IMR-90 (cell line): ENCODE measurements at regions not wholly inside any gene's neighbourhood (a gene's known extent, or its start where the extent isn't known, plus 50 kb on each side); places are given as distances from the start of the nearest gene placed in this dataset.

Experiments
- ATAC-seq: fragments of 200-7000 bp; cut with Tn5 transposase; 2 replicates; pipeline ENCODE4 v1.9.1; 2020; ENCODE audit warnings: low read depth, mild to moderate bottlenecking, moderate library complexity
- BruUV-seq: library from RNA; stranded (reverse); fragments of 400-500 nt; replicated peaks from 2 replicates; lab custom pipeline; 2021; lab: Mats Ljungman, UMichigan
- CTCF ChIA-PET: fragments of 300-600 bp; formaldehyde crosslinking; extraction: SDS; loops from one replicate; lab custom pipeline; 2021; ENCODE audit warnings: antibody characterized with exemption; lab: Yijun Ruan, JAX
- POLR2A ChIA-PET: fragments of 300-600 bp; sonication (Branson Sonifier 250); formaldehyde crosslinking; loops from one replicate; lab custom pipeline; 2022; ENCODE audit warnings: antibody characterized with exemption; ENCODE audit not compliant: unreplicated experiment; lab: Charles Lee
- DNase-seq: peaks from one replicate; pipeline ENCODE4 v3.0.0; 2013
- H2AFZ ChIP-seq: replicated peaks from 2 replicates; pipeline ENCODE3; 2013; ENCODE audit warnings: low read length, mild to moderate bottlenecking; ENCODE audit not compliant: poor library complexity
- H2AK5ac ChIP-seq: 2 replicates; pipeline ENCODE4 v1.6.1; 2013; ENCODE audit warnings: low read depth, low read length, inconsistent platforms
- H2AK9ac ChIP-seq: replicated peaks from 2 replicates; pipeline ENCODE3; 2013; ENCODE audit warnings: mild to moderate bottlenecking, low read depth, low read length, moderate library complexity; ENCODE audit not compliant: poor library complexity
- H2BK120ac ChIP-seq: 2 replicates; pipeline ENCODE4 v1.6.1; 2013; ENCODE audit warnings: low read depth, low read length, inconsistent platforms
- H2BK15ac ChIP-seq: 3 replicates; pipeline ENCODE4 v1.6.1; 2013; ENCODE audit warnings: low read depth, low read length, inconsistent platforms
- H2BK20ac ChIP-seq: 2 replicates; pipeline ENCODE4 v1.6.1; 2013; ENCODE audit warnings: low read depth, mild to moderate bottlenecking, inconsistent platforms, low read length, moderate library complexity
- H2BK5ac ChIP-seq: 2 replicates; pipeline ENCODE4 v1.6.1; 2013; ENCODE audit warnings: mild to moderate bottlenecking, low read depth, low read length, inconsistent platforms; ENCODE audit not compliant: poor library complexity, severe bottlenecking
- H3K14ac ChIP-seq: replicated peaks from 2 replicates; pipeline ENCODE4 v1.6.1; 2013; ENCODE audit warnings: low read depth, low read length, inconsistent platforms
- H3K18ac ChIP-seq: 2 replicates; pipeline ENCODE4 v1.6.1; 2013; ENCODE audit warnings: low read depth, low read length, control low read depth
- H3K23ac ChIP-seq: 2 replicates; pipeline ENCODE4 v1.6.1; 2013; ENCODE audit warnings: low read depth, low read length, inconsistent platforms
- H3K27ac ChIP-seq: 2 replicates; pipeline ENCODE4 v1.5.1; 2013; ENCODE audit warnings: mild to moderate bottlenecking, control low read depth, low read length; ENCODE audit not compliant: insufficient read depth
- H3K27me3 ChIP-seq: 2 replicates; pipeline ENCODE4 v1.6.1; 2013; ENCODE audit warnings: low read length; ENCODE audit not compliant: control insufficient read depth, insufficient read depth
- H3K36me3 ChIP-seq: 2 replicates; pipeline ENCODE4 v1.6.1; 2013; ENCODE audit warnings: low read length, mixed read lengths; ENCODE audit not compliant: control insufficient read depth, insufficient read depth
- H3K4ac ChIP-seq: 2 replicates; pipeline ENCODE4 v1.6.1; 2013; ENCODE audit warnings: low read depth, low read length, inconsistent platforms
- H3K4me1 ChIP-seq: 2 replicates; pipeline ENCODE4 v1.6.1; 2013; ENCODE audit warnings: low read length, mixed read lengths; ENCODE audit not compliant: control insufficient read depth, insufficient read depth
- H3K4me2 ChIP-seq: 2 replicates; pipeline ENCODE4 v1.6.1; 2013; ENCODE audit warnings: low read depth, mild to moderate bottlenecking, control low read depth, low read length, moderate library complexity
- H3K4me3 ChIP-seq: 2 replicates; pipeline ENCODE4 v1.5.1; 2013; ENCODE audit warnings: low read depth, mild to moderate bottlenecking, control low read depth, low read length, moderate library complexity; ENCODE audit not compliant: insufficient read depth
- H3K56ac ChIP-seq: 2 replicates; pipeline ENCODE4 v1.6.1; 2013; ENCODE audit warnings: low read length, inconsistent platforms; ENCODE audit not compliant: insufficient read depth; ENCODE audit errors: extremely low read depth
- H3K79me1 ChIP-seq, 2 experiments: 2 replicates each; pipeline ENCODE4 v1.6.1; 2013; ENCODE audit warnings: low read length in 2 of 2, inconsistent platforms in 1 of 2, low read depth in 1 of 2
- H3K9ac ChIP-seq: 2 replicates; pipeline ENCODE4 v1.6.1; 2013; ENCODE audit warnings: low read depth, low read length, control low read depth
- H3K9me1 ChIP-seq: 2 replicates; pipeline ENCODE4 v1.6.1; 2013; ENCODE audit warnings: low read length, inconsistent platforms; ENCODE audit not compliant: insufficient read depth
- H3K9me3 ChIP-seq: 2 replicates; pipeline ENCODE4 v1.6.1; 2013; ENCODE audit warnings: low read length; ENCODE audit not compliant: control insufficient read depth, insufficient read depth
- H4K20me1 ChIP-seq: 2 replicates; pipeline ENCODE4 v1.6.1; 2013; ENCODE audit warnings: low read length, inconsistent platforms; ENCODE audit not compliant: insufficient read depth
- H4K5ac ChIP-seq: 2 replicates; pipeline ENCODE4 v1.6.1; 2013; ENCODE audit warnings: mild to moderate bottlenecking, low read depth, low read length, control low read depth
- H4K8ac ChIP-seq, 2 experiments: 2 replicates each; pipeline ENCODE4 v1.6.1; 2013; ENCODE audit warnings: low read depth in 2 of 2, low read length in 2 of 2, control low read depth in 1 of 2, inconsistent platforms in 1 of 2
- H4K91ac ChIP-seq: 2 replicates; pipeline ENCODE4 v1.6.1; 2013; ENCODE audit warnings: low read depth, low read length, inconsistent platforms; ENCODE audit not compliant: insufficient read depth
- BHLHE40 ChIP-seq: fragments of 150-350 bp; IDR thresholded peaks from 2 replicates; pipeline ENCODE4 v1.6.1; 2016; ENCODE audit warnings: mild to moderate bottlenecking, low read depth, low read length
- CEBPB ChIP-seq: IDR thresholded peaks from 2 replicates; pipeline ENCODE4 v1.6.1; 2012; ENCODE audit warnings: low read depth, low read length, improper control_type of control experiment
- CHD1 ChIP-seq: IDR thresholded peaks from 2 replicates; pipeline ENCODE4 v1.6.1; 2012; ENCODE audit warnings: low read depth, low read length, improper control_type of control experiment
- CTCF ChIP-seq: conservative IDR thresholded peaks from 2 replicates; pipeline ENCODE4 v1.5.1; 2012; ENCODE audit warnings: mild to moderate bottlenecking, low read depth, low read length, improper control_type of control experiment
- ELK1 ChIP-seq: fragments of 150-350 bp; IDR thresholded peaks from 2 replicates; pipeline ENCODE4 v1.6.1; 2016; ENCODE audit warnings: low read depth, mild to moderate bottlenecking, low read length, moderate library complexity, borderline replicate concordance
- FOS ChIP-seq: fragments of 150-350 bp; IDR thresholded peaks from 2 replicates; pipeline ENCODE4 v1.6.1; 2016; ENCODE audit warnings: low read depth, low read length
- MAFK ChIP-seq: IDR thresholded peaks from 2 replicates; pipeline ENCODE4 v1.6.1; 2012; ENCODE audit warnings: low read depth, low read length, improper control_type of control experiment
- MAZ ChIP-seq: IDR thresholded peaks from 2 replicates; pipeline ENCODE4 v1.6.1; 2012; ENCODE audit warnings: low read depth, mild to moderate bottlenecking, low read length, improper control_type of control experiment, moderate library complexity, borderline replicate concordance
- NFE2L2 ChIP-seq: fragments of 150-350 bp; IDR thresholded peaks from 2 replicates; pipeline ENCODE4 v1.6.1; 2016; ENCODE audit warnings: low read depth, mild to moderate bottlenecking, low read length
- RAD21 ChIP-seq: IDR thresholded peaks from 2 replicates; pipeline ENCODE4 v1.6.1; 2012; ENCODE audit warnings: low read length, improper control_type of control experiment
- RCOR1 ChIP-seq: IDR thresholded peaks from 2 replicates; pipeline ENCODE4 v1.6.1; 2012; ENCODE audit warnings: mild to moderate bottlenecking, low read length, improper control_type of control experiment; ENCODE audit not compliant: insufficient replicate concordance
- RFX5 ChIP-seq: IDR thresholded peaks from 2 replicates; pipeline ENCODE4 v1.8.0; 2012; ENCODE audit warnings: low read depth, mild to moderate bottlenecking, low read length, moderate library complexity
- SMC3 ChIP-seq: fragments of 150-350 bp; IDR thresholded peaks from 2 replicates; pipeline ENCODE4 v1.6.1; 2016; ENCODE audit warnings: low read depth, mild to moderate bottlenecking, antibody characterized with exemption, low read length, moderate library complexity
- USF2 ChIP-seq: fragments of 150-350 bp; IDR thresholded peaks from 2 replicates; pipeline ENCODE4 v1.6.1; 2017; ENCODE audit warnings: mild to moderate bottlenecking, antibody characterized with exemption, low read length, low read depth
- WGBS, 2 experiments: methylation state at CpG; one replicate each; pipeline versions ENCODE4 v1.1.5 to v1.1.7; 2013; ENCODE audit warnings: missing lambda C conversion rate in 2 of 2; ENCODE audit not compliant: insufficient read length in 1 of 2; ENCODE audit errors: extremely low coverage in 2 of 2; 5-methylcytosine and 5-hydroxymethylcytosine counted together
- dilution Hi-C: fragments of 300-500 bp; cut with HindIII; formaldehyde crosslinking; loops from one replicate; pipeline ENCODE4 v1.14.3; 2018; ENCODE audit warnings: low sequenced_read_pairs; ENCODE audit not compliant: unreplicated experiment
- in situ Hi-C: fragments of 300-500 bp; cut with MboI; formaldehyde crosslinking; loops from 3 replicates; pipeline ENCODE4 v1.14.3; 2019; ENCODE audit warnings: low sequenced_read_pairs, inconsistent platforms, mixed read lengths
- intact Hi-C: fragments of 100-400 bp; cut with micrococcal nuclease; formaldehyde crosslinking; loops from 2 replicates; pipeline ENCODE4 v1.10.0; 2022

- TF ChIP-seq CHD1 = no peak
- no peak for TF ChIP-seq RAD21
- no peak for TF ChIP-seq MAZ
- no peak for TF ChIP-seq RFX5
- TF ChIP-seq BHLHE40 = no peak
- TF ChIP-seq MAFK = no peak
- TF ChIP-seq FOS = no peak
- TF ChIP-seq USF2 = no peak
- no peak for TF ChIP-seq SMC3
- no peak for TF ChIP-seq ELK1
- no peak for TF ChIP-seq RCOR1
- TF ChIP-seq CEBPB = no peak
- no peak for TF ChIP-seq NFE2L2
- TF ChIP-seq CTCF = no peak
- no peak overlapping the region for H4K5ac ChIP-seq
- H2BK20ac ChIP-seq = no peak overlapping the region
- no peak overlapping the region for H4K8ac ChIP-seq
- peaks cover 10% of the 10 kb centered on the region; the same call in 1 of the 2 replicates for H3K9me3 ChIP-seq
- H2AK9ac ChIP-seq = no peak overlapping the region
- no peaks in the 10 kb centered on the region for H4K20me1 ChIP-seq
- no peak overlapping the region for H3K4ac ChIP-seq
- H4K91ac ChIP-seq = no peak overlapping the region
- no peak overlapping the region for H3K4me3 ChIP-seq
- H3K79me1 ChIP-seq = no peaks in the 10 kb centered on the region
- intact Hi-C loops = no loop called here
- no TSS peak for BruUV-seq
- ChIA-PET POLR2A (no interaction called here), CTCF (no interaction called here)
- H3K56ac ChIP-seq = no peak overlapping the region
- H3K9ac ChIP-seq = no peak overlapping the region
- H3K4me2 ChIP-seq = no peak overlapping the region
- DNase-seq (no peak), ATAC-seq (no peak)
- no peak overlapping the region for H2BK5ac ChIP-seq
- H3K14ac ChIP-seq = no peak overlapping the region
- no peak overlapping the region for H2BK120ac ChIP-seq
- H2BK15ac ChIP-seq = no peak overlapping the region
- dilution Hi-C loops = no loop called here
- H3K36me3 ChIP-seq = no peaks in the 10 kb centered on the region
- H3K27ac ChIP-seq = no peak overlapping the region
- in situ Hi-C loops = no loop called here
- H3K18ac ChIP-seq = no peak overlapping the region
- 76% methylated on average over 1 of the region's 1 CpG; no CpG with 5 or more reads in 1 of the 2 experiments for WGBS, 2 experiments
- H2AK5ac ChIP-seq = no peak overlapping the region
- no peak overlapping the region for H2AFZ ChIP-seq
- no peak overlapping the region for H3K23ac ChIP-seq
- no peaks in the 10 kb centered on the region for H3K27me3 ChIP-seq
- H3K9me1 ChIP-seq = no peaks in the 10 kb centered on the region
- H3K4me1 ChIP-seq = no peaks in the 10 kb centered on the region
Observed at GRCh38 chr1:30464187-30464617, 259.2 kb downstream of the MATN1 start.
